ENCODE measurements at regions not wholly inside any gene's neighbourhood (a gene's known extent, or its start where the extent isn't known, plus 50 kb on each side); places are given as distances from the start of the nearest gene placed in this dataset.

GRCh38 chr17:69857412-69857835, 217.6 kb upstream of the KCNJ16 start:
- no peak overlapping the region for H3K27ac Mint-ChIP-seq (ENCODE audit: unreplicated experiment)
- H3K4me1 Mint-ChIP-seq (ENCODE audit: unreplicated experiment) = peaks cover 16% of the 10 kb centered on the region
- no peak for TF ChIP-seq CTCF (IDR thresholded peaks at IDR 0.05)
- peaks cover 8% of the 10 kb centered on the region for H3K36me3 Mint-ChIP-seq (ENCODE audit: unreplicated experiment)
- H3K9me3 Mint-ChIP-seq (ENCODE audit: unreplicated experiment) = peaks cover 35% of the 10 kb centered on the region
- DNase-seq (ENCODE audit: extremely low spot score, unreplicated experiment) = no peak
- no peaks in the 10 kb centered on the region for H3K27me3 Mint-ChIP-seq (ENCODE audit: unreplicated experiment)
- H3K4me3 Mint-ChIP-seq (ENCODE audit: unreplicated experiment) = no peak overlapping the region

GRCh38 chr17:69858460-69858859, 216.6 kb upstream of the KCNJ16 start:
- Mint-ChIP-seq H3K27me3 (ENCODE audit: unreplicated experiment) (no peaks in the 10 kb centered on the region), H3K27ac (ENCODE audit: unreplicated experiment) (no peak overlapping the region), H3K9me3 (ENCODE audit: unreplicated experiment) (peaks cover 35% of the 10 kb centered on the region), H3K4me1 (ENCODE audit: unreplicated experiment) (peaks cover 16% of the 10 kb centered on the region), H3K4me3 (ENCODE audit: unreplicated experiment) (no peak overlapping the region), H3K36me3 (ENCODE audit: unreplicated experiment) (peaks cover 8% of the 10 kb centered on the region)
- no peak for TF ChIP-seq CTCF (IDR thresholded peaks at IDR 0.05)
- DNase-seq (ENCODE audit: extremely low spot score, unreplicated experiment) = no peak

- DNase-seq (ENCODE audit: extremely low spot score, unreplicated experiment) = no peak
- H3K4me1 Mint-ChIP-seq (ENCODE audit: unreplicated experiment) = peaks cover 2% of the 10 kb centered on the region
- no peak for TF ChIP-seq CTCF (IDR thresholded peaks at IDR 0.05)
- H3K27ac Mint-ChIP-seq (ENCODE audit: unreplicated experiment) = no peak overlapping the region
- no peaks in the 10 kb centered on the region for H3K27me3 Mint-ChIP-seq (ENCODE audit: unreplicated experiment)
- H3K4me3 Mint-ChIP-seq (ENCODE audit: unreplicated experiment) = no peak overlapping the region
- H3K36me3 Mint-ChIP-seq (ENCODE audit: unreplicated experiment) = peaks cover 8% of the 10 kb centered on the region
- H3K9me3 Mint-ChIP-seq (ENCODE audit: unreplicated experiment) = peaks cover 35% of the 10 kb centered on the region
Observed at GRCh38 chr17:69860142-69860680, 214.8 kb upstream of the KCNJ16 start.

- Mint-ChIP-seq H3K4me3 (ENCODE audit: unreplicated experiment) (no peak overlapping the region), H3K36me3 (ENCODE audit: unreplicated experiment) (no peaks in the 10 kb centered on the region), H3K4me1 (ENCODE audit: unreplicated experiment) (peaks cover 4% of the 10 kb centered on the region), H3K27me3 (ENCODE audit: unreplicated experiment) (no peaks in the 10 kb centered on the region), H3K9me3 (ENCODE audit: unreplicated experiment) (peaks cover 11% of the 10 kb centered on the region), H3K27ac (ENCODE audit: unreplicated experiment) (no peak overlapping the region)
- DNase-seq (ENCODE audit: extremely low spot score, unreplicated experiment) = no peak
- TF ChIP-seq CTCF (IDR thresholded peaks at IDR 0.05) = no peak
Observed at GRCh38 chr17:69864462-69864861, 210.6 kb upstream of the KCNJ16 start.

- Mint-ChIP-seq H3K9me3 (ENCODE audit: unreplicated experiment) (peaks cover 3% of the 10 kb centered on the region), H3K36me3 (ENCODE audit: unreplicated experiment) (no peaks in the 10 kb centered on the region), H3K27ac (ENCODE audit: unreplicated experiment) (peak overlapping the region; percentile 2), H3K4me1 (ENCODE audit: unreplicated experiment) (peaks cover 38% of the 10 kb centered on the region), H3K4me3 (ENCODE audit: unreplicated experiment) (no peak overlapping the region), H3K27me3 (ENCODE audit: unreplicated experiment) (no peaks in the 10 kb centered on the region)
- no peak for TF ChIP-seq CTCF (IDR thresholded peaks at IDR 0.05)
- DNase-seq (ENCODE audit: extremely low spot score, unreplicated experiment) = no peak
Observed at GRCh38 chr17:69869667-69870066, 205.4 kb upstream of the KCNJ16 start.

Measured in osteocyte (in vitro differentiated cells).